Right lobe of liver (tissue), 6 donors: ENCODE measurements at regions not wholly inside any gene's neighbourhood (a gene's known extent, or its start where the extent isn't known, plus 50 kb on each side); places are given as distances from the start of the nearest gene placed in this dataset.

Experiments used
- ATAC-seq, 4 donors: fragments of 200-7000 bp; cut with Tn5 transposase; one replicate each; pipeline ENCODE4 v1.9.1; 2020; ENCODE audit warnings: mild to moderate bottlenecking in 4 of 4, moderate library complexity in 4 of 4
- DNase-seq, 3 donors: peaks; one replicate each; pipeline ENCODE4 v3.0.0-alpha.2; 2020
- H3K27ac ChIP-seq, 3 donors: fragments of 200-600 bp; one replicate each; pipeline ENCODE4 v1.8.0; 2022
- H3K27me3 ChIP-seq, 2 donors: fragments of 200-600 bp; one replicate each; pipeline ENCODE4 v1.8.0; 2022
- H3K36me3 ChIP-seq, 4 donors: fragments of 200-600 bp; sonication (generic) in 1 of 4; one replicate each; pipeline versions ENCODE4 v1.5.1 to v1.8.0; 2017 to 2022; ENCODE audit warnings: control low read depth in 1 of 4
- H3K4me1 ChIP-seq, 4 donors: fragments of 200-600 bp; sonication (generic) in 1 of 4; one replicate each; pipeline versions ENCODE4 v1.5.1 to v1.8.0; 2017 to 2022; ENCODE audit warnings: control low read depth in 1 of 4
- H3K4me3 ChIP-seq, 3 donors: fragments of 200-600 bp; one replicate each; pipeline ENCODE4 v1.8.0; 2022
- H3K9me3 ChIP-seq, 4 donors: fragments of 200-600 bp; sonication (generic) in 1 of 4; one replicate each; pipeline versions ENCODE4 v1.5.1 to v1.8.0; 2017 to 2022; ENCODE audit warnings: control low read depth in 1 of 4
- POLR2A ChIP-seq: fragments of 450-650 bp; IDR thresholded peaks from one replicate; pipeline ENCODE4 v1.6.1; 2017; ENCODE audit warnings: antibody characterized with exemption, mild to moderate bottlenecking
- WGBS: methylation state at CpG from one replicate; pipeline ENCODE4 v1.1.6; 2018; ENCODE audit warnings: low coverage, low lambda C conversion rate; ENCODE audit not compliant: insufficient coverage; ENCODE audit errors: missing lambda C conversion rate; 5-methylcytosine and 5-hydroxymethylcytosine counted together
- intact Hi-C, 2 donors: fragments of 100-400 bp; cut with DNase I; formaldehyde crosslinking; loops; one replicate each; pipeline versions ENCODE4 v1.11.2 to v1.14.1; 2022
- TF ChIP-seq, protein P1 (sequence below), 4 donors: fragments of 200-600 bp in 3 of 4; fragments of 450-650 bp in 1 of 4; IDR thresholded peaks; one replicate each; pipeline versions ENCODE4 v1.5.1 to v1.8.0; 2016 to 2022; ENCODE audit warnings: antibody characterized with exemption in 4 of 4, mild to moderate bottlenecking in 2 of 4
- donor health status: DM: no; HTN: yes; CAD: no.
- donor health status: DM: no; HTN: no; CAD: no.
- donor health status: DM: no; HTN: no; CAD: no.
- donor health status: DM: no; HTN: yes; CAD: no.
- donor health status: DM: no; HTN: yes; CAD: no.

DNA sequence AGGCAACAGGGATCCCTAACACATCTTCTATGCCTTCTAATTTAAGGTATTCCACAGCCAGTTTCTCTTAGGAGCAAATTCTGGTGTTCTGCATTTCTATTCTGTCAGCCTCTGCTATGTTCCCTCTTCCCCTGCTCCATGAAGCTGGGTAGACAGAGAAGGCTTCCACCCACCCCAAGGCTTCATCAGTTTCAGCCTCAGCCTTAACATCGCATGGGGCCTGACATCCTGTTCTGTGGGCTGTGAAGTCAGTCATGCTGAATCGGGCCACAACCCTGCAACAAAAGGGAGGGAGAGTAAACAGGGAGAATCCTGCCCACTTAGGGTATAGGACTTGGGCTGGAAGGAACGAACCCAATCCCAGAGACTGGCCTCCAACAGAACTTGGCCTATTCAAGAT is 70.6 kb upstream of the PPM1B start:
- intact Hi-C loops, result no loop called here
- Histone ChIP-seq H3K9me3 (no peaks in the 10 kb centered on the region), H3K27me3 (no peaks in the 10 kb centered on the region), H3K4me1 (no peaks in the 10 kb centered on the region), H3K36me3 (no peaks in the 10 kb centered on the region), H3K27ac (no peak overlapping the region), H3K4me3 (no peak overlapping the region)
- WGBS, result 61% methylated on average over 3 of the region's 3 CpGs
- no peak for TF ChIP-seq POLR2A
- TF ChIP-seq, protein P1, sequence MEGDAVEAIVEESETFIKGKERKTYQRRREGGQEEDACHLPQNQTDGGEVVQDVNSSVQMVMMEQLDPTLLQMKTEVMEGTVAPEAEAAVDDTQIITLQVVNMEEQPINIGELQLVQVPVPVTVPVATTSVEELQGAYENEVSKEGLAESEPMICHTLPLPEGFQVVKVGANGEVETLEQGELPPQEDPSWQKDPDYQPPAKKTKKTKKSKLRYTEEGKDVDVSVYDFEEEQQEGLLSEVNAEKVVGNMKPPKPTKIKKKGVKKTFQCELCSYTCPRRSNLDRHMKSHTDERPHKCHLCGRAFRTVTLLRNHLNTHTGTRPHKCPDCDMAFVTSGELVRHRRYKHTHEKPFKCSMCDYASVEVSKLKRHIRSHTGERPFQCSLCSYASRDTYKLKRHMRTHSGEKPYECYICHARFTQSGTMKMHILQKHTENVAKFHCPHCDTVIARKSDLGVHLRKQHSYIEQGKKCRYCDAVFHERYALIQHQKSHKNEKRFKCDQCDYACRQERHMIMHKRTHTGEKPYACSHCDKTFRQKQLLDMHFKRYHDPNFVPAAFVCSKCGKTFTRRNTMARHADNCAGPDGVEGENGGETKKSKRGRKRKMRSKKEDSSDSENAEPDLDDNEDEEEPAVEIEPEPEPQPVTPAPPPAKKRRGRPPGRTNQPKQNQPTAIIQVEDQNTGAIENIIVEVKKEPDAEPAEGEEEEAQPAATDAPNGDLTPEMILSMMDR (IDR thresholded peaks at IDR 0.05), result no peak
- no peak for DNase-seq
- no peak for ATAC-seq

DNA sequence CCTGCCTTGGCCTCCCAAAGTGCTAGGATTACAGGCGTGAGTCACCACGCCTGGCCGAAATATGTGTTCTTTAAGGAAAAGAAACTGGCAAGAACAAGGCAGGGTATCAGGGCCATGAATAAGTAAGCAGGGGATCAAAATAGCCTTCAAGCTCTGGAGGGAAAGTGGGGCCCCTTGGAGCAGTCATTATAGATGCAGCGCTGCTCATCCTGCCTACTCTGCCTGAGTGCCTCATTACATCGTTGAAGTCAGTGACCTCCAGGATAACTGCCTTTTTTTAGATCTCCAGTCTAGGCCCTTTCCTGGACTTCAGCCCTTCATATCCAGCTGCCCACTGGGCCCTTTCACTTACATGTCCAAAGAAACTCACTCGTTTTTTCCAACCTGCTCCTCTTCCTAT is 69.8 kb upstream of the PPM1B start:
- DNase-seq (no peak), ATAC-seq (peak in 1 of 4 donors; percentile 44)
- H3K36me3 ChIP-seq, result no peaks in the 10 kb centered on the region
- H3K4me1 ChIP-seq, result no peaks in the 10 kb centered on the region
- intact Hi-C loops, result no loop called here
- no peaks in the 10 kb centered on the region for H3K9me3 ChIP-seq
- no peaks in the 10 kb centered on the region for H3K27me3 ChIP-seq
- WGBS, result 80% methylated on average over 4 of the region's 6 CpGs
- no peak overlapping the region for H3K27ac ChIP-seq
- no peak overlapping the region for H3K4me3 ChIP-seq
- no peak for TF ChIP-seq POLR2A
- TF ChIP-seq, protein P1 (IDR thresholded peaks at IDR 0.05), result no peak

DNA sequence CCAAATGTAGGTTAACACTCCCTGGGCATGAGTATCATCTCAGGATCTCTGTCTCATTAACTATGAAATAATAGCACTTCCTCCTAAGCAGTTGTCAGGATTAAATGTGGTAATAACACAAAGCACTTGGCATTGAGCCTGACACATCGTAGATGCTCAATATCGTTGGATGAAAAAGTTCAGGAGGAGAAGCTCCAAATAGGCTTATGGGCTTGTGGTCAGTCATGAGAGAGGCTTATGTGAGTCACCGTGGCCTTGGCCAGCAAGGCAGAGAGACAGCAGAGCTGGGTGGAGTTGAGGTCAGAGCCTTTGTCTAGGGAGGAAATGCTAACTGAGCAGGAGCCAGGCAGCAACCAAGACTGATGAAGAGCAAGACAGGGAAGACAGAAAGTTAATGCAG is 68.3 kb upstream of the PPM1B start:
- Histone ChIP-seq H3K4me3 (no peak overlapping the region), H3K27ac (no peak overlapping the region), H3K4me1 (no peaks in the 10 kb centered on the region), H3K36me3 (no peaks in the 10 kb centered on the region), H3K9me3 (no peaks in the 10 kb centered on the region), H3K27me3 (no peaks in the 10 kb centered on the region)
- WGBS, result 34% methylated on average over 3 of the region's 3 CpGs
- DNase-seq (peak in 1 of 3 donors; percentile 68), ATAC-seq (peak; percentile 33 to 88 (median 64))
- intact Hi-C loops, result no loop called here
- TF ChIP-seq, protein P1 (IDR thresholded peaks at IDR 0.05), result no peak
- no peak for TF ChIP-seq POLR2A

DNA sequence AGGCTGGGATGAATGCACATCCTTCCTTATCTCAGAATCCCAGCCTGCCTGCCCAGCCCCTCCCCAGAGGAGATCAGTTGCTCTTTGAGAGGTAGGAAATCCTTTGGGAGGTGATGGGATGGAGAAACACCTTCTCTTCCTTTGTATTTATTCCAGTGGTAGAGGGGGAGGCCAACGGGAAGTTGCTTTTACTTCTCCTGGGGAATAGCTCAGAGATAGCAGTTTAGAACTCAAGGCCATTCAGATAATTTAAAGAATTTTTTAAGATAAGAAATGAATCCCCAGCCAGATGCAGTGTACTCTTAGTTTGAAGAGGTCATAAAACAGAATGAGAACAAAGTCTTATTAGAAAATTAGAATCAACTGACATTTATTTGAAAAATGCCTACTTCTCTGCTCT is 67.4 kb upstream of the PPM1B start:
- Histone ChIP-seq H3K9me3 (no peaks in the 10 kb centered on the region), H3K4me3 (no peak overlapping the region), H3K36me3 (no peaks in the 10 kb centered on the region), H3K27ac (no peak overlapping the region), H3K27me3 (no peaks in the 10 kb centered on the region), H3K4me1 (no peaks in the 10 kb centered on the region)
- ATAC-seq (no peak), DNase-seq (no peak)
- 44% methylated on average over 1 of the region's 1 CpG for WGBS
- intact Hi-C loops, result no loop called here
- TF ChIP-seq, protein P1 (IDR thresholded peaks at IDR 0.05), result no peak
- TF ChIP-seq POLR2A, result no peak
